Activated T-cell treated with anti-CD3 and anti-CD28 coated beads for 1 hour (primary cell): ENCODE measurements at regions not wholly inside any gene's neighbourhood (a gene's known extent, or its start where the extent isn't known, plus 50 kb on each side); places are given as distances from the start of the nearest gene placed in this dataset.

ENCODE experiments used
- DNase-seq: peaks from one replicate; pipeline ENCODE4 v3.0.0-alpha.2; 2020; ENCODE audit warnings: low read depth

- DNase-seq = no peak
Observed at GRCh38 chr2:235141411-235142128, 189.8 kb downstream of the SH3BP4 start.

- DNase-seq = no peak
Observed at GRCh38 chr2:235142601-235143000, 190.8 kb downstream of the SH3BP4 start.

- DNase-seq = no peak
Observed at GRCh38 chr2:235143789-235144188, 192.0 kb downstream of the SH3BP4 start.

- no peak for DNase-seq
Observed at GRCh38 chr2:235144291-235144690, 192.5 kb downstream of the SH3BP4 start.

GRCh38 chr2:235146206-235146605 is 194.4 kb downstream of the SH3BP4 start:
- no peak for DNase-seq

GRCh38 chr2:235146871-235147565 is 195.2 kb downstream of the SH3BP4 start:
- no peak for DNase-seq

GRCh38 chr2:235148201-235149170 is 196.7 kb downstream of the SH3BP4 start:
- DNase-seq = no peak

- DNase-seq = no peak
Observed at GRCh38 chr2:235149240-235149659, 197.4 kb downstream of the SH3BP4 start.

GRCh38 chr2:235149736-235150135 is 197.9 kb downstream of the SH3BP4 start:
- DNase-seq = no peak

- no peak for DNase-seq
Observed at GRCh38 chr2:235151152-235151551, 199.3 kb downstream of the SH3BP4 start.

GRCh38 chr2:235155163-235155562 is 203.3 kb downstream of the SH3BP4 start:
- DNase-seq = no peak

- DNase-seq = no peak
Observed at GRCh38 chr2:235156055-235156454, 204.2 kb downstream of the SH3BP4 start.

- no peak for DNase-seq
Observed at GRCh38 chr2:235157746-235158482, 206.1 kb downstream of the SH3BP4 start.

GRCh38 chr2:235160281-235160810 is 208.5 kb downstream of the SH3BP4 start:
- no peak for DNase-seq

- no peak for DNase-seq
Observed at GRCh38 chr2:235161565-235161964, 209.7 kb downstream of the SH3BP4 start.

GRCh38 chr2:235162082-235162836 is 210.4 kb downstream of the SH3BP4 start:
- no peak for DNase-seq

GRCh38 chr2:235162837-235163197 is 211.0 kb downstream of the SH3BP4 start:
- DNase-seq = no peak

- no peak for DNase-seq
Observed at GRCh38 chr2:235165136-235165535, 213.3 kb downstream of the SH3BP4 start.

- no peak for DNase-seq
Observed at GRCh38 chr2:235165631-235166030, 213.8 kb downstream of the SH3BP4 start.

GRCh38 chr2:235168174-235168979 is 216.6 kb downstream of the SH3BP4 start:
- no peak for DNase-seq
